HepG2 (cell line): ENCODE measurements at regions not wholly inside any gene's neighbourhood (a gene's known extent, or its start where the extent isn't known, plus 50 kb on each side); places are given as distances from the start of the nearest gene placed in this dataset.
A peak's percentile ranks its signal among the peaks of the same experiment; 100 is the strongest.

Experiments
- ATAC-seq: fragments of 200-7000 bp; cut with Tn5 transposase; 3 replicates; pipeline ENCODE4 v1.9.1; 2020; ENCODE audit warnings: mild to moderate bottlenecking, moderate library complexity
- BruUV-seq: library from RNA; stranded (reverse); fragments of 400-500 nt; replicated peaks from 2 replicates; lab custom pipeline; 2021; lab: Mats Ljungman, UMichigan
- CTCF ChIA-PET: fragments of 300-600 bp; formaldehyde crosslinking; extraction: SDS; loops from one replicate; lab custom pipeline; 2021; ENCODE audit warnings: low total read pairs, inconsistent platforms, low intra/inter-chr PET ratio; lab: Yijun Ruan, JAX
- POLR2A ChIA-PET: fragments of 350-600 bp; sonication (Branson Sonifier 250); formaldehyde crosslinking; loops from one replicate; lab custom pipeline; 2020; ENCODE audit warnings: antibody characterized with exemption, inconsistent platforms; lab: Yijun Ruan, JAX
- DNase-seq: peaks from one replicate; pipeline ENCODE4 v3.0.0-alpha.2; 2015; ENCODE audit warnings: low spot score
- FAIRE-seq: peaks from 3 replicates; lab custom pipeline; 2011; peaks lifted over from hg19 to GRCh38; lab: Jason Lieb, UNC
- H2AFZ ChIP-seq: one replicate; pipeline ENCODE4 v1.6.1; 2011; ENCODE audit warnings: low read length, inconsistent platforms
- H3K27ac ChIP-seq: fragments of 300-600 bp; 3 replicates; pipeline ENCODE4 v1.8.0; 2011; ENCODE audit warnings: mixed run types, mild to moderate bottlenecking, mixed read lengths, low read length, inconsistent platforms; ENCODE audit not compliant: insufficient read depth; ENCODE audit errors: extremely low read length
- H3K27me3 ChIP-seq, 2 experiments: fragments of 200-600 bp in 1 of 2; 2 replicates in 1 of 2; 3 replicates in 1 of 2; pipeline versions ENCODE4 v1.6.0 to v1.8.0; 2011; ENCODE audit warnings: low read length in 2 of 2, mild to moderate bottlenecking in 2 of 2, moderate library complexity in 2 of 2, inconsistent platforms in 1 of 2; ENCODE audit not compliant: insufficient read depth in 2 of 2, control insufficient read depth in 1 of 2
- H3K36me3 ChIP-seq, 2 experiments: fragments of 200-600 bp in 1 of 2; replicated peaks in 1 of 2; 2 replicates in 1 of 2; 3 replicates in 1 of 2; pipeline versions ENCODE4 v1.5.1 to v1.8.0; 2011; ENCODE audit warnings: low read length in 2 of 2, inconsistent platforms in 1 of 2; ENCODE audit not compliant: insufficient read depth in 2 of 2, control insufficient read depth in 1 of 2
- H3K4me1 ChIP-seq: 2 replicates; pipeline ENCODE4 v1.5.1; 2012; ENCODE audit warnings: low read length, inconsistent platforms; ENCODE audit not compliant: insufficient read depth
- H3K4me2 ChIP-seq: 2 replicates; pipeline ENCODE4 v1.6.0; 2011; ENCODE audit warnings: low read depth, low read length, inconsistent platforms
- H3K4me3 ChIP-seq, 3 experiments: fragments of 200-600 bp in 1 of 3; sonication (generic), shearing (Covaris generic) in 1 of 3; replicated peaks in 1 of 3; 2 replicates each; pipeline ENCODE4 v1.5.1; 2011 to 2016; ENCODE audit warnings: low read length in 3 of 3, inconsistent platforms in 2 of 3, low read depth in 2 of 3, mild to moderate bottlenecking in 2 of 3, control low read depth in 1 of 3, mixed read lengths in 1 of 3; ENCODE audit not compliant: insufficient read depth in 1 of 3
- H3K79me2 ChIP-seq: one replicate; pipeline ENCODE4 v1.6.1; 2011; ENCODE audit warnings: low read length, inconsistent platforms; ENCODE audit not compliant: insufficient read depth
- H3K9ac ChIP-seq: 2 replicates; pipeline ENCODE4 v1.6.0; 2011; ENCODE audit warnings: mild to moderate bottlenecking, low read depth, low read length, inconsistent platforms; ENCODE audit not compliant: insufficient read depth
- H3K9me3 ChIP-seq: 2 replicates; pipeline ENCODE4 v1.5.1; 2012; ENCODE audit warnings: mild to moderate bottlenecking, low read length
- H4K20me1 ChIP-seq: 2 replicates; pipeline ENCODE4 v1.6.0; 2011; ENCODE audit warnings: inconsistent platforms, mild to moderate bottlenecking, low read length, moderate library complexity; ENCODE audit not compliant: insufficient read depth
- CTCF ChIP-seq: sonication (generic); formaldehyde crosslinking; IDR thresholded peaks from 2 replicates; pipeline ENCODE4 v1.5.0; 2020; ENCODE audit warnings: mild to moderate bottlenecking, missing genetic modification reagents, moderate library complexity
- STAG1 ChIP-seq: sonication (generic); formaldehyde crosslinking; IDR thresholded peaks from 2 replicates; pipeline ENCODE4 v1.4.0; 2020; ENCODE audit warnings: missing genetic modification reagents
- ZNF513 ChIP-seq: sonication (generic); formaldehyde crosslinking; conservative IDR thresholded peaks from 2 replicates; pipeline ENCODE4 v1.5.0; 2020; ENCODE audit warnings: missing genetic modification reagents
- ZNF720 ChIP-seq: sonication (generic); formaldehyde crosslinking; IDR thresholded peaks from 2 replicates; pipeline ENCODE4 v1.4.0; 2020; ENCODE audit warnings: missing genetic modification reagents
- WGBS: methylation state at CpG from one replicate; pipeline ENCODE4 v1.1.6; 2017; ENCODE audit warnings: low lambda C conversion rate; 5-methylcytosine and 5-hydroxymethylcytosine counted together
- in situ Hi-C: cut with HindIII; loops from 2 replicates; pipeline ENCODE4 v1.10.0; 2017; ENCODE audit warnings: low pct_unique_long_range_greater_than_20kb; ENCODE audit not compliant: extremely low pct_ligation_motif_present
- intact Hi-C: fragments of 100-400 bp; cut with micrococcal nuclease; formaldehyde crosslinking; loops from one replicate; pipeline ENCODE4 v1.10.0; 2022; ENCODE audit not compliant: unreplicated experiment

GRCh38 chr7:26507108-26507987, 215.7 kb downstream of the SNX10 start:
- Histone ChIP-seq H3K4me2 (no peak overlapping the region), H3K9ac (no peak overlapping the region), H3K4me1 (no peaks in the 10 kb centered on the region), H2AFZ (no peak overlapping the region)
- TF ChIP-seq ZNF513: no peak
- TF ChIP-seq ZNF720 (CRISPR knock-in tag): no peak
- peak; percentile 13; the same call in 1 of the 2 replicates for TF ChIP-seq CTCF (CRISPR knock-in tag)
- peak; percentile 18 for TF ChIP-seq STAG1 (CRISPR knock-in tag)
- TF ChIP-seq, all 625 proteins: peak for 2
- DNase-seq (no peak), FAIRE-seq (no peak), ATAC-seq (no peak)
- in situ Hi-C loops (loop anchor here (25.0 kb wide), 1 partner anchor 245 kb away; no protein-coding TSS in a partner anchor), intact Hi-C loops (no loop called here)
- no peaks in the 10 kb centered on the region for H3K9me3 ChIP-seq
- H4K20me1 ChIP-seq: no peaks in the 10 kb centered on the region
- H3K36me3 ChIP-seq: no peaks in the 10 kb centered on the region
- ChIA-PET CTCF (no interaction called here), POLR2A (no interaction called here)
- H3K79me2 ChIP-seq: no peaks in the 10 kb centered on the region
- H3K27ac ChIP-seq: no peak overlapping the region
- 11% methylated on average over 10 of the region's 10 CpGs for WGBS
- H3K4me3 ChIP-seq: no peak overlapping the region
- H3K27me3 ChIP-seq: peaks cover 0 to 32% of the 10 kb centered on the region in 2 experiments; a peak in 2 of 5 replicates
- BruUV-seq: no TSS peak
